Anterior cingulate cortex (tissue), 58 donors: ENCODE measurements at regions not wholly inside any gene's neighbourhood (a gene's known extent, or its start where the extent isn't known, plus 50 kb on each side); places are given as distances from the start of the nearest gene placed in this dataset.
"Not testable (repeated sequence)": the region's sequence is repeated elsewhere in the genome, so short reads cannot be mapped to it uniquely, and the experiment has no call there.

Source experiments
- DNase-seq, 58 donors: peaks; one replicate each; lab custom pipeline; 2025; lab: John Stamatoyannopoulos, UW

- no peak for DNase-seq
Observed at GRCh38 chr5:5904113-5904512, 474.2 kb downstream of the MED10 start.

- DNase-seq, result no peak
Observed at GRCh38 chr5:5902678-5903646, 475.4 kb downstream of the MED10 start.

- no peak for DNase-seq
Observed at GRCh38 chr5:5900350-5900749, 477.9 kb downstream of the ICE1 start.

- no peak for DNase-seq
Observed at GRCh38 chr5:5899716-5900115, 477.2 kb downstream of the ICE1 start.

GRCh38 chr5:5888284-5888683, 465.8 kb downstream of the ICE1 start:
- DNase-seq, result no peak

- DNase-seq, result no peak
Observed at GRCh38 chr5:5887833-5888232, 465.4 kb downstream of the ICE1 start.

- DNase-seq, result no peak
Observed at GRCh38 chr5:5886812-5887486, 464.5 kb downstream of the ICE1 start.

GRCh38 chr5:5886353-5886752, 463.9 kb downstream of the ICE1 start:
- no peak for DNase-seq

GRCh38 chr5:5885782-5886181, 463.3 kb downstream of the ICE1 start:
- no peak for DNase-seq

GRCh38 chr5:5884593-5884992, 462.1 kb downstream of the ICE1 start:
- DNase-seq, result no peak

- DNase-seq, result no peak
Observed at GRCh38 chr5:5883562-5883961, 461.1 kb downstream of the ICE1 start.

- no peak for DNase-seq
Observed at GRCh38 chr5:5883146-5883545, 460.7 kb downstream of the ICE1 start.

- peak in 3 of 58 donors; percentile 12 to 20 (median 13) for DNase-seq
Observed at GRCh38 chr5:5882706-5883105, 460.2 kb downstream of the ICE1 start.

GRCh38 chr5:5881294-5881693, 458.8 kb downstream of the ICE1 start:
- no peak for DNase-seq

GRCh38 chr5:5880077-5880763, 457.7 kb downstream of the ICE1 start:
- no peak for DNase-seq

- no peak for DNase-seq
Observed at GRCh38 chr5:5857396-5857795, 434.9 kb downstream of the ICE1 start.

- no peak for DNase-seq
Observed at GRCh38 chr5:5854087-5854486, 431.6 kb downstream of the ICE1 start.

- DNase-seq, result no peak
Observed at GRCh38 chr5:5838493-5838892, 416.0 kb downstream of the ICE1 start.

- not testable (repeated sequence) for DNase-seq
Observed at GRCh38 chr5:5831622-5832021, 409.1 kb downstream of the ICE1 start.

GRCh38 chr5:5828619-5829018, 406.1 kb downstream of the ICE1 start:
- no peak for DNase-seq

- DNase-seq, result no peak
Observed at GRCh38 chr5:5826911-5827310, 404.4 kb downstream of the ICE1 start.
